Testis (tissue), 2 donors: ENCODE measurements at regions not wholly inside any gene's neighbourhood (a gene's known extent, or its start where the extent isn't known, plus 50 kb on each side); places are given as distances from the start of the nearest gene placed in this dataset.

Experiments
- DNase-seq: peaks from one replicate; pipeline ENCODE4 v3.0.0-alpha.2; 2019
- H3K27ac ChIP-seq, 2 donors: fragments of 200-600 bp; sonication (generic); one replicate each; pipeline ENCODE4 v1.5.1; 2019
- H3K27me3 ChIP-seq: fragments of 200-600 bp; sonication (generic); one replicate; pipeline ENCODE4 v1.5.1; 2019
- H3K36me3 ChIP-seq: fragments of 200-600 bp; sonication (generic); one replicate; pipeline ENCODE4 v1.5.1; 2017; ENCODE audit warnings: low read depth; ENCODE audit errors: missing control alignments
- H3K4me1 ChIP-seq: fragments of 200-600 bp; sonication (generic); one replicate; pipeline ENCODE4 v1.5.1; 2019
- H3K4me3 ChIP-seq, 2 donors: fragments of 200-600 bp; sonication (generic); one replicate each; pipeline ENCODE4 v1.5.1; 2017 to 2019
- H3K9me3 ChIP-seq: fragments of 200-600 bp; sonication (generic); one replicate; pipeline ENCODE4 v1.5.1; 2017
- POLR2A ChIP-seq: fragments of 450-650 bp; IDR thresholded peaks from one replicate; pipeline ENCODE4 v1.6.1; 2017; ENCODE audit warnings: antibody characterized with exemption, mild to moderate bottlenecking, moderate library complexity
- WGBS, 2 donors: methylation state at CpG; one replicate each; pipeline ENCODE4 v1.1.5; 2018; 5-methylcytosine and 5-hydroxymethylcytosine counted together
- intact Hi-C: fragments of 100-400 bp; cut with DNase I; formaldehyde crosslinking; loops from one replicate; pipeline ENCODE4 v1.15.1; 2023; ENCODE audit warnings: low total_unique reads
- TF ChIP-seq, protein P1 (sequence below), 3 experiments: fragments of 450-650 bp in 2 of 3; fragments of 200-600 bp in 1 of 3; sonication (generic) in 1 of 3; IDR thresholded peaks; one replicate each; pipeline ENCODE4 v1.5.1; 2016 to 2019; ENCODE audit warnings: antibody characterized with exemption in 3 of 3, mild to moderate bottlenecking in 2 of 3, moderate library complexity in 1 of 3

DNA sequence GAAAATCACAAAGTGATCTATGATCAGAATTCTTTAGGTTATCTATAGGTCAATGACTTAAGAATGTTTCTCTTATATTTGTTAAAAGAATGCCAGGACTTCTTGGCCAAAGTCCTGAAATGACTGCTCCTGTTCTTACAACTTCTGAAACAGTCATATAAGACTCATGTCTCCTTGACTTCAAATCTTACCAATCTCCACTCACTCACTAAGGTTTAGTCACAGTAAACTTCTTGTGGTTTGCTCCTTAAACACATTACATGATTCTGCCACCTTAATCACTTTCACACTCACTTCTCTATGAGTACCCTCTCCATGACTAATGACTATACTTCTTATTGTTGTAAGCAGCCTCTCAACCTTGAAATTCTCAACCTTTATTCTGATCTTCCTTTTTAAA is 648.7 kb upstream of the CCDC179 start:
- H3K27me3 ChIP-seq: no peaks in the 10 kb centered on the region
- H3K36me3 ChIP-seq: no peaks in the 10 kb centered on the region
- no peaks in the 10 kb centered on the region for H3K9me3 ChIP-seq
- H3K4me1 ChIP-seq: no peaks in the 10 kb centered on the region
- intact Hi-C loops: no loop called here
- no peak overlapping the region for H3K27ac ChIP-seq
- TF ChIP-seq, protein P1, sequence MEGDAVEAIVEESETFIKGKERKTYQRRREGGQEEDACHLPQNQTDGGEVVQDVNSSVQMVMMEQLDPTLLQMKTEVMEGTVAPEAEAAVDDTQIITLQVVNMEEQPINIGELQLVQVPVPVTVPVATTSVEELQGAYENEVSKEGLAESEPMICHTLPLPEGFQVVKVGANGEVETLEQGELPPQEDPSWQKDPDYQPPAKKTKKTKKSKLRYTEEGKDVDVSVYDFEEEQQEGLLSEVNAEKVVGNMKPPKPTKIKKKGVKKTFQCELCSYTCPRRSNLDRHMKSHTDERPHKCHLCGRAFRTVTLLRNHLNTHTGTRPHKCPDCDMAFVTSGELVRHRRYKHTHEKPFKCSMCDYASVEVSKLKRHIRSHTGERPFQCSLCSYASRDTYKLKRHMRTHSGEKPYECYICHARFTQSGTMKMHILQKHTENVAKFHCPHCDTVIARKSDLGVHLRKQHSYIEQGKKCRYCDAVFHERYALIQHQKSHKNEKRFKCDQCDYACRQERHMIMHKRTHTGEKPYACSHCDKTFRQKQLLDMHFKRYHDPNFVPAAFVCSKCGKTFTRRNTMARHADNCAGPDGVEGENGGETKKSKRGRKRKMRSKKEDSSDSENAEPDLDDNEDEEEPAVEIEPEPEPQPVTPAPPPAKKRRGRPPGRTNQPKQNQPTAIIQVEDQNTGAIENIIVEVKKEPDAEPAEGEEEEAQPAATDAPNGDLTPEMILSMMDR (IDR thresholded peaks at IDR 0.05): no peak
- no peak for TF ChIP-seq POLR2A
- no peak overlapping the region for H3K4me3 ChIP-seq
- no peak for DNase-seq

DNA sequence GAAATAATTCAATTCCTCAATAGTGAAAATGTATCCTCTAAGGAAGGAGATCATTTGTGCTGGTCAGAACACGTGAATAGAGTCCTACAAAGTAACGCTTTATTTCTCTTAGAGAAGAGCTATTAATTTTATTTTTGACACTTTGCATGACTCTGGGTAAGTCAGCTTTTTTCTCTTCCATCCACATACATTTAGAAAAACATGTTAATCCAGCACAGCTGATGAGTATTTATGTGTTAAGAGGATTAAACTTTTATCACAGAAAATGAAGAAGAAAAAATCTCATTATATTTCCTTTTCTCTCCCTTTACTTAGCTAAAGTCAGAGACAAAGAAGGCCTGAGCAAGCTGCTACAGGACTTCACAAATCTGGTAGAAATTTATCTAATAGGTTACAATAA is 649.5 kb upstream of the CCDC179 start:
- Histone ChIP-seq H3K27me3 (no peaks in the 10 kb centered on the region), H3K27ac (no peak overlapping the region), H3K4me3 (no peak overlapping the region), H3K4me1 (no peaks in the 10 kb centered on the region), H3K36me3 (no peaks in the 10 kb centered on the region), H3K9me3 (no peaks in the 10 kb centered on the region)
- intact Hi-C loops: no loop called here
- WGBS, 2 donors: 56 to 74% methylated on average over 2 of the region's 2 CpGs
- TF ChIP-seq, protein P1 (IDR thresholded peaks at IDR 0.05): no peak
- no peak for DNase-seq

DNA sequence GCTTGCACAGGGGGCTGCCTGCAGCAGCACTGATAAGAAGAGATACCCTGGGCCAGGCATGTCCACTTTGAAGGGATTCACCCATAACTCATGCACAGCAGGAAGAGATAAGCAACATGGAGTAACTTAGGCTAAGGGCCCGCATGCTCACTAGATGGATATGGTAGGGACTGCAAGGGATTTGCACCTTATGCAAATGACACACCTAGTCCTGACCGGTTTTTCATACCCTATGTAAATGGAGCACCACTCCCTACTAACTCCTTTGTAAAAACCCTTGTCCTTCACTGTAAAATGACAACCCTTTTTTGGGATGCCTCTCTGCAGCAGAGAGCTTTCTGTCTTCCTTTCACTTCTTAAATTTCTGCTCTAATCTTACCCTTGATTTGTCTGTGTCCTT is 658.9 kb upstream of the CCDC179 start:
- intact Hi-C loops: no loop called here
- 41 to 62% methylated on average over 2 of the region's 2 CpGs for WGBS, 2 donors
- no peak overlapping the region for H3K27ac ChIP-seq
- no peaks in the 10 kb centered on the region for H3K9me3 ChIP-seq
- no peaks in the 10 kb centered on the region for H3K27me3 ChIP-seq
- no peaks in the 10 kb centered on the region for H3K36me3 ChIP-seq
- TF ChIP-seq POLR2A: no peak
- TF ChIP-seq, protein P1 (IDR thresholded peaks at IDR 0.05): no peak
- no peaks in the 10 kb centered on the region for H3K4me1 ChIP-seq
- H3K4me3 ChIP-seq: no peak overlapping the region
- DNase-seq: no peak

- intact Hi-C loops: no loop called here
- no peak for DNase-seq
- 88 to 92% methylated on average over 9 to 11 of the region's 11 CpGs for WGBS, 2 donors
These were observed 660.1 kb upstream of the CCDC179 start for GRCh38 chr11:23520226-23520960.

More at GRCh38 chr11:23520226-23520960, 660.1 kb upstream of the CCDC179 start:
- Histone ChIP-seq H3K36me3 (no peaks in the 10 kb centered on the region), H3K27ac (no peak overlapping the region), H3K4me1 (no peaks in the 10 kb centered on the region), H3K9me3 (no peaks in the 10 kb centered on the region), H3K27me3 (no peaks in the 10 kb centered on the region), H3K4me3 (no peak overlapping the region)
- TF ChIP-seq, protein P1 (IDR thresholded peaks at IDR 0.05): no peak
- no peak for TF ChIP-seq POLR2A
